ENCODE measurements at regions not wholly inside any gene's neighbourhood (a gene's known extent, or its start where the extent isn't known, plus 50 kb on each side); places are given as distances from the start of the nearest gene placed in this dataset.
"Not testable (repeated sequence)": the region's sequence is repeated elsewhere in the genome, so short reads cannot be mapped to it uniquely, and the experiment has no call there.

- no peak for DNase-seq
Measured at GRCh38 chr4:13990596-13991589, 363.4 kb upstream of the BOD1L1 start.

- no peak for DNase-seq
Measured at GRCh38 chr4:13992041-13992440, 364.5 kb upstream of the BOD1L1 start.

- no peak for DNase-seq
Measured at GRCh38 chr4:13992975-13993520, 365.5 kb upstream of the BOD1L1 start.

- no peak for DNase-seq
Measured at GRCh38 chr4:13994016-13994415, 366.5 kb upstream of the BOD1L1 start.

GRCh38 chr4:13998850-13999445 is 371.4 kb upstream of the BOD1L1 start:
- DNase-seq: no peak

GRCh38 chr4:14000091-14000814 is 372.7 kb upstream of the BOD1L1 start:
- no peak for DNase-seq

GRCh38 chr4:14002331-14002730 is 374.8 kb upstream of the BOD1L1 start:
- DNase-seq: not testable (repeated sequence)

- no peak for DNase-seq
Measured at GRCh38 chr4:14008494-14008893, 381.0 kb upstream of the BOD1L1 start.

- DNase-seq: no peak
Measured at GRCh38 chr4:14018191-14018853, 390.8 kb upstream of the BOD1L1 start.

GRCh38 chr4:14022456-14022855 is 394.9 kb upstream of the BOD1L1 start:
- DNase-seq: no peak

- no peak for DNase-seq
Measured at GRCh38 chr4:14023036-14023435, 395.5 kb upstream of the BOD1L1 start.

- no peak for DNase-seq
Measured at GRCh38 chr4:14023896-14024295, 396.4 kb upstream of the BOD1L1 start.

- DNase-seq: no peak
Measured at GRCh38 chr4:14025111-14025510, 397.6 kb upstream of the BOD1L1 start.

- no peak for DNase-seq
Measured at GRCh38 chr4:14025891-14026290, 398.4 kb upstream of the BOD1L1 start.

- no peak for DNase-seq
Measured at GRCh38 chr4:14028862-14029261, 401.3 kb upstream of the BOD1L1 start.

GRCh38 chr4:14035076-14035475 is 407.6 kb upstream of the BOD1L1 start:
- DNase-seq: no peak

- DNase-seq: no peak
Measured at GRCh38 chr4:14043203-14043602, 415.7 kb upstream of the BOD1L1 start.

- DNase-seq: no peak
Measured at GRCh38 chr4:14046642-14047041, 419.1 kb upstream of the BOD1L1 start.

GRCh38 chr4:14047840-14048239 is 420.3 kb upstream of the BOD1L1 start:
- no peak for DNase-seq

GRCh38 chr4:14049946-14050345 is 422.4 kb upstream of the BOD1L1 start:
- no peak for DNase-seq

GRCh38 chr4:14053291-14053690 is 425.8 kb upstream of the BOD1L1 start:
- no peak for DNase-seq

GRCh38 chr4:14054391-14054790 is 426.9 kb upstream of the BOD1L1 start:
- DNase-seq: no peak

- DNase-seq: no peak
Measured at GRCh38 chr4:14059006-14059405, 431.5 kb upstream of the BOD1L1 start.
